CD14-positive monocyte (primary cell): ENCODE measurements at regions not wholly inside any gene's neighbourhood (a gene's known extent, or its start where the extent isn't known, plus 50 kb on each side); places are given as distances from the start of the nearest gene placed in this dataset.

Source experiments
- DNase-seq, 3 donors: peaks; one replicate each; pipeline ENCODE4 v3.0.0-alpha.2; 2011 to 2022
- H2AFZ ChIP-seq: 2 replicates; pipeline ENCODE4 v1.6.0; 2012; ENCODE audit warnings: mild to moderate bottlenecking, low read depth, low read length, inconsistent platforms; ENCODE audit not compliant: insufficient read depth, poor library complexity, severe bottlenecking
- H3K27ac ChIP-seq, 2 donors: 1 replicate in 1 of 2; 2 replicates in 1 of 2; pipeline ENCODE4 v1.5.1; 2012 to 2013; ENCODE audit warnings: low read length in 2 of 2, control low read depth in 1 of 2, inconsistent platforms in 1 of 2, low read depth in 1 of 2, mild to moderate bottlenecking in 1 of 2
- H3K27me3 ChIP-seq, 2 donors: one replicate each; pipeline versions ENCODE4 v1.6.0 to v1.6.1; 2011 to 2013; ENCODE audit warnings: low read length in 2 of 2; ENCODE audit not compliant: control insufficient read depth in 2 of 2, insufficient read depth in 2 of 2
- H3K36me3 ChIP-seq, 2 donors: replicated peaks in 1 of 2; 1 replicate in 1 of 2; 2 replicates in 1 of 2; pipeline versions ENCODE4 v1.5.1 to v1.6.1; 2012 to 2013; ENCODE audit warnings: low read length in 2 of 2, control low read depth in 1 of 2, inconsistent platforms in 1 of 2, mild to moderate bottlenecking in 1 of 2; ENCODE audit not compliant: insufficient read depth in 2 of 2, control insufficient read depth in 1 of 2
- H3K4me1 ChIP-seq, 2 donors: 1 replicate in 1 of 2; 2 replicates in 1 of 2; pipeline versions ENCODE4 v1.5.1 to v1.6.1; 2012 to 2013; ENCODE audit warnings: low read length in 2 of 2, control low read depth in 1 of 2, inconsistent platforms in 1 of 2, mild to moderate bottlenecking in 1 of 2, moderate library complexity in 1 of 2; ENCODE audit not compliant: insufficient read depth in 2 of 2, control insufficient read depth in 1 of 2
- H3K4me2 ChIP-seq: replicated peaks from 2 replicates; pipeline ENCODE3; 2012; ENCODE audit warnings: low read length, moderate library complexity, mild to moderate bottlenecking; ENCODE audit not compliant: poor library complexity, severe bottlenecking; ENCODE audit errors: extremely low read depth
- H3K4me3 ChIP-seq, 3 experiments: fragments of 200-600 bp in 1 of 3; sonication (generic) in 1 of 3; replicated peaks in 1 of 3; 1 replicate in 2 of 3; 2 replicates in 1 of 3; pipeline ENCODE4 v1.5.1; 2011 to 2013; ENCODE audit warnings: low read length in 3 of 3, mild to moderate bottlenecking in 3 of 3, control low read depth in 2 of 3, low read depth in 2 of 3, inconsistent platforms in 1 of 3, moderate library complexity in 1 of 3
- H3K79me2 ChIP-seq: 2 replicates; pipeline ENCODE4 v1.6.0; 2012; ENCODE audit warnings: mild to moderate bottlenecking, control low read depth, inconsistent platforms, low read length, moderate library complexity; ENCODE audit not compliant: insufficient read depth
- H3K9ac ChIP-seq: 2 replicates; pipeline ENCODE4 v1.6.0; 2017; ENCODE audit warnings: low read length, mild to moderate bottlenecking; ENCODE audit not compliant: insufficient read depth, poor library complexity, severe bottlenecking
- H3K9me3 ChIP-seq, 2 donors: replicated peaks in 1 of 2; 1 replicate in 1 of 2; 2 replicates in 1 of 2; pipeline versions ENCODE4 v1.5.1 to v1.6.1; 2012 to 2013; ENCODE audit warnings: low read length in 2 of 2, control low read depth in 1 of 2; ENCODE audit not compliant: control insufficient read depth in 1 of 2, insufficient read depth in 1 of 2
- H4K20me1 ChIP-seq: 2 replicates; pipeline ENCODE4 v1.6.0; 2012; ENCODE audit warnings: mild to moderate bottlenecking, low read length, control low read depth, moderate library complexity; ENCODE audit not compliant: insufficient read depth
- H3K27ac Mint-ChIP-seq, 7 donors: one replicate each; pipeline ENCODE4 v1.8.0; 2020; ENCODE audit warnings: mild to moderate bottlenecking in 7 of 7, mixed read lengths in 7 of 7, moderate library complexity in 6 of 7, inconsistent platforms in 2 of 7
- H3K27me3 Mint-ChIP-seq, 3 donors: one replicate each; pipeline ENCODE4 v1.8.0; 2021 to 2022; ENCODE audit warnings: low read depth in 3 of 3, mild to moderate bottlenecking in 3 of 3, mixed read lengths in 3 of 3, moderate library complexity in 3 of 3, inconsistent platforms in 1 of 3
- H3K36me3 Mint-ChIP-seq, 2 donors: one replicate each; pipeline ENCODE4 v1.8.0; 2020; ENCODE audit warnings: mixed read lengths in 2 of 2, inconsistent platforms in 1 of 2, mild to moderate bottlenecking in 1 of 2
- H3K4me1 Mint-ChIP-seq: one replicate; pipeline ENCODE4 v1.8.0; 2020; ENCODE audit warnings: mild to moderate bottlenecking, mixed read lengths
- H3K4me3 Mint-ChIP-seq, 2 donors: one replicate each; pipeline ENCODE4 v1.8.0; 2020; ENCODE audit warnings: mild to moderate bottlenecking in 2 of 2, mixed read lengths in 2 of 2, moderate library complexity in 1 of 2
- H3K9me3 Mint-ChIP-seq, 7 donors: one replicate each; pipeline ENCODE4 v1.8.0; 2020 to 2022; ENCODE audit warnings: mixed read lengths in 7 of 7, mild to moderate bottlenecking in 6 of 7, moderate library complexity in 6 of 7, inconsistent platforms in 2 of 7
- CTCF ChIP-seq: fragments of 200-600 bp; IDR thresholded peaks from one replicate; pipeline ENCODE4 v1.8.0; 2022; ENCODE audit warnings: antibody characterized with exemption, mild to moderate bottlenecking
- WGBS: methylation state at CpG from one replicate; pipeline ENCODE4 v1.1.5; 2013; ENCODE audit warnings: missing lambda C conversion rate; ENCODE audit not compliant: insufficient coverage; 5-methylcytosine and 5-hydroxymethylcytosine counted together
- intact Hi-C, 2 donors: fragments of 100-400 bp; cut with micrococcal nuclease; formaldehyde crosslinking; loops; one replicate each; pipeline versions ENCODE4 v1.15.0 to v1.15.1; 2023

GRCh38 chrX:15056044-15056443 lies 182.8 kb downstream of the MOSPD2 start:
- H3K9ac ChIP-seq = no peak overlapping the region
- H3K4me1 Mint-ChIP-seq = no peaks in the 10 kb centered on the region
- H3K27me3 ChIP-seq = no peaks in the 10 kb centered on the region
- no peak overlapping the region for H3K27ac Mint-ChIP-seq
- no peak overlapping the region for H3K4me2 ChIP-seq
- H3K4me3 ChIP-seq = no peak overlapping the region
- no peaks in the 10 kb centered on the region for H4K20me1 ChIP-seq
- no peak overlapping the region for H2AFZ ChIP-seq
- H3K79me2 ChIP-seq = no peaks in the 10 kb centered on the region
- H3K9me3 ChIP-seq = no peaks in the 10 kb centered on the region
- no peaks in the 10 kb centered on the region for H3K36me3 ChIP-seq
- DNase-seq = no peak
- H3K27ac ChIP-seq = no peak overlapping the region
- no peaks in the 10 kb centered on the region for H3K36me3 Mint-ChIP-seq
- H3K27me3 Mint-ChIP-seq = peaks cover 0 to 1% (median 0%) of the 10 kb centered on the region in 3 donors
- intact Hi-C loops = no loop called here
- peaks cover 0 to 11% (median 4%) of the 10 kb centered on the region in 7 donors for H3K9me3 Mint-ChIP-seq
- H3K4me1 ChIP-seq = no peaks in the 10 kb centered on the region
- TF ChIP-seq CTCF = no peak
- no peak overlapping the region for H3K4me3 Mint-ChIP-seq
- no CpG with 5 or more reads among the region's 2 CpGs for WGBS

GRCh38 chrX:15055146-15055930 lies 182.1 kb downstream of the MOSPD2 start:
- Histone ChIP-seq H3K79me2 (no peaks in the 10 kb centered on the region), H3K4me1 (no peaks in the 10 kb centered on the region), H3K36me3 (no peaks in the 10 kb centered on the region), H3K4me3 (no peak overlapping the region), H3K4me2 (no peak overlapping the region), H3K9me3 (peaks cover 0 to 3% of the 10 kb centered on the region in 2 donors), H3K9ac (no peak overlapping the region), H3K27ac (no peak overlapping the region), H3K27me3 (no peaks in the 10 kb centered on the region), H4K20me1 (no peaks in the 10 kb centered on the region), H2AFZ (no peak overlapping the region)
- H3K36me3 Mint-ChIP-seq = no peaks in the 10 kb centered on the region
- H3K27ac Mint-ChIP-seq = no peak overlapping the region
- no peak for DNase-seq
- H3K4me3 Mint-ChIP-seq = no peak overlapping the region
- intact Hi-C loops = no loop called here
- peaks cover 0 to 1% (median under 1%) of the 10 kb centered on the region in 3 donors for H3K27me3 Mint-ChIP-seq
- H3K4me1 Mint-ChIP-seq = no peaks in the 10 kb centered on the region
- TF ChIP-seq CTCF = no peak
- H3K9me3 Mint-ChIP-seq = peaks cover 1 to 13% (median 7%) of the 10 kb centered on the region in 7 donors
- WGBS = no CpG with 5 or more reads among the region's 3 CpGs
